LHCN-M2 (cell line): ENCODE measurements at regions not wholly inside any gene's neighbourhood (a gene's known extent, or its start where the extent isn't known, plus 50 kb on each side); places are given as distances from the start of the nearest gene placed in this dataset.
"Not testable (repeated sequence)": the region's sequence is repeated elsewhere in the genome, so short reads cannot be mapped to it uniquely, and the experiment has no call there.

Experiments
- DNase-seq: peaks from one replicate; pipeline ENCODE4 v3.0.0-alpha.2; 2012; ENCODE audit warnings: low read depth

DNA sequence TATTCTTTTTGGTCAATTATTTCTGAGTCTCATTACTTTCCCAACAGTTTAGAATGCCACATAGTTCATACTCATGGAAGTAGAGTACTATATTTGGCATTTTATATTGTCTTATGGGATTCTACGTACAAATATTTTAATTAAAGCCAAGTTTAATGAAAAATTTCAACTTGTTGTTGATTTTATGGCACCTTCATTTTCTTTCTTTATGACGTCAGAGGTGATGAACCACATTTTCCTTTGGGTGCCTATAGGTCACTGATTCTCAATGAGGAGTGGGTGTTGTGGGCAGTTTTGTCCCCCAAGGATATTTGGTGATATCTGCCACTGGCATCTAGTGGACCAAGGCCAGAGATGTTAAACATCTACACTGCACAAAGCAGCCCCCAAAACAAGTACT, 1071.3 kb downstream of the NXPH1 start:
- DNase-seq, result no peak

GRCh38 chr7:9505516-9505915, 1072.1 kb downstream of the NXPH1 start:
- DNase-seq, result no peak

DNA sequence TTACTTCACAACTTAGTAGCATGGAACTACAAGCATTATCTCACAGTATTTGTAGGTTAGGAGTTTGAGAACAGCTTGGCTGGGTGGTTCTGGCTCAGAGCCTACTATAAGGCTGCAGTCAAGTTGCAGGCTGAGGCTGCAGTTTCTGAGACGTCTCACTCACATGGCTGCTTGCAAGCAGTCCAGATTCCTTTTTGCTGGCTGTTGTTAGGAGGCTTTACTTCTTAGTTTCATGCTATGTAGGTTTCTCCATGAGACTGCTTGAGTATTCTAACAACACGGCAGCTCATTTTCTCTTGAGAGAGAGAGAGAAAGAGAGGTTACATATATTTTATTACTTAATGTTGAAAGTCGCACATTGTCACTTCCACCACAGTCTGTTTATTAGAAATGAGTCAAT, 1073.9 kb downstream of the NXPH1 start:
- no peak for DNase-seq

GRCh38 chr7:9516662-9517061, 1083.3 kb downstream of the NXPH1 start:
- no peak for DNase-seq

DNA sequence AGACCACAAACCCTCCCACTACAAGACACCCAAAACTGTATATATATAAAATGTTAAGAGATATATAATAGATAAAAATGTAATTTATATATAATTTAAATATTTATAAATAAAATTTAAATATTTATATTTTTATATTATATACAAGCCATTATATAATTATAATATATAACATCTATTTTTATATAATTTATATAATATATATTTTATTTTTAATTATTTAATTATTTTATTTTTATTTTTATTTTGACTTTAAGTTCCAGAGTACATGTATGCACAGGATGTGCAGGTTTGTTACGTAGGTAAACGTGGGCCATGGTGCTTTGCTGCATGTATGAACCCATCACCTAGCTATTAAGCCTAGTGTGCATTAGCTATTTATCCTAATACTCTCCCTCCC, 1090.2 kb downstream of the NXPH1 start:
- DNase-seq, result no peak

DNA sequence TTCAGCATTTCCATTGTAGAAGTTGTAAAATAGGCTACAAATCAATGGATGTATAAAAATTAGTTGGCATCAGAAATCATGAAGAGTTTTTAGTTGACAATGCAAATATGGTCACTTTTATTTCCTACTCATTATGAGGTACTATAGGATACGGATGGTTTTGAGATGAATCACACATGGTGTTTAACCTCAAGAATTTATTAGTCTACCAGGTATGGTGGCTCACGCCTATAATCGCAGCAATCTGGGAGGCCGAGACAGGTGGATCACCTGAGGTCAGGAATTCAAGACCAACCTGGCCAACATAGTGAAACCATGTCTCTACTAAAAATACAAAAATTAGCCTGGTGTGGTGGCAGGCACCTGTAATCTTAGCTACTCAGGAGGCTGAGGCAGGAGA, 1119.0 kb downstream of the NXPH1 start:
- not testable (repeated sequence) for DNase-seq

- DNase-seq, result no peak
Observed at GRCh38 chr7:9557853-9558252, 1124.4 kb downstream of the NXPH1 start.

GRCh38 chr7:9575716-9576115, 1142.3 kb downstream of the NXPH1 start:
- DNase-seq, result no peak

DNA sequence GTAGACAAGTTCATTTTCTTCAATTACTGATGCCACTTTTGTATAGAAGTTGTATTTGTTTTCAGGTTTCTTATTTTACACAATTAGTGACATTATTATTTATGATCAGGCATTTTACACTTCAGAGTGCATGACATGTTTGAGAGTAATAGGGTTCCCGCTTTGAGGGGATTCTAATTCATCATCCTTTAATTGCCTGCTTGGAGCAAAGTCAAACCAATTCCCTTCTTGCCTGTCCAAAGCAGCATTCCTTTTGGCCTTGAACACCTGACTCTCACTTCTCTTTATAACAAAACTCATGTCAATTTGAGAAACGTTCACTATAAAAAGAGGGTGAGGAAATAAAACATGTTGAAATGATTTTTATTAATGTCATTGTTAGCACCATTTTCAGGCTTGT, 1149.4 kb downstream of the NXPH1 start:
- DNase-seq, result no peak

DNA sequence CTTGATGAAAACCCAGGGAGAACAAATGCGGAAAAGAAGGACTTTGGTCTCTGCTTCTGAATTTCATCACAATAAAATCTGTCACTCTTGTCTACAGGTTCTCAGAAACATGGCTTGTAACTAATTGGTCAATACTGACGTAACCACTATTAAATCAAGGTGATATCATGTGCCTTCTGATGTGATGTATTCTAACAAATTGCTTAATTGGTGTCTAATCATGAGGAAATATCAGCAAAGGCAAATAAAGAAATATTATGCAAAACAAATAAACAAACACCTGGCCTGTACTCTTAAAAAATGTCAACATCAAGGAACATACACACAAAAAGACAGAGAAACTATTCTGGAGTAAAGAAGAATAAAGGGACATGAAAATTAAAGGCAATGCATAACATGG, 1165.0 kb downstream of the NXPH1 start:
- no peak for DNase-seq

- no peak for DNase-seq
Observed at GRCh38 chr7:9600974-9601373, 1167.6 kb downstream of the NXPH1 start.

DNA sequence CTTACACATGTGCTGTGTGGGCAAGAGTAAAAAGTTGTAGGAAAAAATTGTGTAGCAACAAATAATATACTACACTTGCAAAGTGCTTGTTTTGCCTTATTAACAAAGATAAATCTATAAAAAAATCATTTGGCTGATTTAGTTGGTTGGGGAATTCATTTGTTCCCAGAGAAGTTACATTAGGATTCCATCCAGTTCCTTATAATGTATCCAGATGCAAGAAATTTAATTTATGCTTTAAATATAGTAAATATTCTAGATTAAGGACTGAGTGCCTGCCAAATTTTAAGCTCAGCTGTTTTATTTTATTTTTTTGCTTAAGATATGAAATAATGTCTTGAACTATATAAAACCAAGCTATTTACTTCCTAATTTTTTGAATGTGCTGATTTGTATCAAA, 1169.9 kb downstream of the NXPH1 start:
- no peak for DNase-seq

- no peak for DNase-seq
Observed at GRCh38 chr7:9608560-9608959, 1175.2 kb downstream of the NXPH1 start.

GRCh38 chr7:9620899-9621298, 1187.5 kb downstream of the NXPH1 start:
- DNase-seq, result not testable (repeated sequence)

GRCh38 chr7:9621306-9621902, 1188.0 kb downstream of the NXPH1 start:
- not testable (repeated sequence) for DNase-seq

DNA sequence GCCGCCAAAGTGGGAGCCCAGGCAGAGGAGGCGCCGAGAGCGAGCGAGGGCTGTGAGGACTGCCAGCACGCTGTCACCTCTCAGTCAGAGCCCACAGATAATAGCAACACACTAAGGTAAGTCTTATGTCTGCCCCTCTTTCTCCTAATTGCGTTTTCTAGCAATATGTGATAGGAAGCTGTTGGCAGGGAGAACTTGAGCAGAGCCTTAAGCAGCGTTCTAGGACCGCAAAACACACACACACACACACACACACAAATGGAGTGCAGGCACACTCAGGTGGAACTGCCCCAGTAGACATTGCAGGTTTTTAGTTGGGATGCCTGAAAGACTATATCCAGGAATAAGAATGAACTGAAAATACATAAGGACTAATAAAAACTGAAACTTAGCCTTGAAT, 1188.5 kb downstream of the NXPH1 start:
- DNase-seq, result no peak

DNA sequence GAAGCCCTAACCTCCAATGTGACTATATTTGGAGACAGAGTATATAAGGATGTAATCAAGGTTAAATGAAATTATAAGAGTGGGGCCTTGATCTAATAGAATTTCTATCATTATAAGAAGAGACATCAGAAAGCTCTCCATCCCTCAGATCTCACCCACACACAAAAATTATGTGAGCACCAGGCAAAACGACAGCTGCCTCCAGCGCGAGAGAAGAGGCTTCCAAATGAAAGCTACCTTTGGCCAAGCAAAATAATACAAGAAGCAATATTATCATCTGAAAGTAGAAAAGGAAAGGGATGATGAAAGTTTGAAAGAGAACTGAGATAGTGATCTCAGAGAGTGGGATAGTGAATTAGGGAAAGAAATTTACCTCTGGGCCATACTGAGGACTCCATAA, 1192.5 kb downstream of the NXPH1 start:
- DNase-seq, result no peak

DNA sequence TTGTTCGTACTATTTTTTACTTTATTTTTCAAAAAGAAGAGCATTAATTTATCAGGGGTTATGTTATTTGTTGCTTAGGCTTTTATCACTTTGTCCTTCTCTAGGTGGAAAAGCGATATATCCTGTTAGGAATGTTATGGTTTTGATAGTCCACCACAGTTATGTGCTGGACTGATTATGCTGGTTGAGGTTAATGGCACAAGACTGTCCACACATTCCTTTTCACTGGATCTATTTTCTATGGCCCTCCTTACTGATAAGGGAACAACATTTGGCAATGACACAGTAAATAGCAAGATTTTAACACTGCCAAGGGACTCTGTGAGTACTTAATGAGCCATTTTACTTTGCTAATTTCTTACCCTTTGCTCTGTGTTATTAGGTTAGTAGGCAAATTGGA, 1212.3 kb downstream of the NXPH1 start:
- no peak for DNase-seq

DNA sequence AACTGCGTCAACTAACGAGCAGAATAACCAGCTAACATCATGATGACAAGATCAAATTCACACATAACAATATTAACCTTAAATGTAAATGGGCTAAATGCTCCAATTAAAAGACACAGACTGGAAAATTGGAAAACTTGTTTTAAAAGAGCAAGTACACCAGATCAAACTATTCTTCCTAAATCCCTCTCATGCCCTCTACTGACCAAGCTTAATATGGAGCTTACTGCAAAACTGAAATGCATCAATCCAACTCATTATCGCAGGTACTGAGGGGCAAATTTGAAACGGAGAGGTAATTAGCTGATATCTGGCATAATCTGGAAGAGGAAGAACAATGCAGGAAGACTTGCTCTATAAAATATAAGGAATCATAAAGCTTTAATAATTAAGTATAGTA, 1223.8 kb downstream of the NXPH1 start:
- no peak for DNase-seq

- no peak for DNase-seq
Observed at GRCh38 chr7:9671979-9672917, 1238.8 kb downstream of the NXPH1 start.

GRCh38 chr7:9680713-9681112, 1247.3 kb downstream of the NXPH1 start:
- no peak for DNase-seq

- no peak for DNase-seq
Observed at GRCh38 chr7:9681284-9681683, 1247.9 kb downstream of the NXPH1 start.

- no peak for DNase-seq
Observed at GRCh38 chr7:9691286-9691685, 1257.9 kb downstream of the NXPH1 start.
